Large intestine (tissue), 3 donors: ENCODE measurements at regions not wholly inside any gene's neighbourhood (a gene's known extent, or its start where the extent isn't known, plus 50 kb on each side); places are given as distances from the start of the nearest gene placed in this dataset.

Source experiments
- DNase-seq, 2 donors: peaks; one replicate each; pipeline versions ENCODE4 v3.0.0 to v3.0.0-alpha.2; 2013
- H3K27ac ChIP-seq: one replicate; pipeline ENCODE4 v1.5.1; 2013; ENCODE audit warnings: low read length
- H3K27me3 ChIP-seq: 2 replicates; pipeline ENCODE4 v1.6.1; 2013; ENCODE audit warnings: low read length; ENCODE audit not compliant: control insufficient read depth, insufficient read depth
- H3K36me3 ChIP-seq: 2 replicates; pipeline ENCODE4 v1.6.1; 2013; ENCODE audit warnings: low read length; ENCODE audit not compliant: control insufficient read depth, insufficient read depth
- H3K4me1 ChIP-seq: one replicate; pipeline ENCODE4 v1.6.1; 2013; ENCODE audit warnings: low read length; ENCODE audit not compliant: control insufficient read depth, insufficient read depth
- H3K4me3 ChIP-seq: one replicate; pipeline ENCODE4 v1.5.1; 2013; ENCODE audit warnings: low read length
- H3K9me3 ChIP-seq: one replicate; pipeline ENCODE4 v1.6.1; 2013; ENCODE audit warnings: mild to moderate bottlenecking, low read depth, low read length, moderate library complexity; ENCODE audit not compliant: control insufficient read depth
- WGBS: methylation state at CpG from one replicate; pipeline ENCODE4 v1.1.5; 2013; ENCODE audit warnings: low lambda C conversion rate; ENCODE audit not compliant: insufficient coverage; 5-methylcytosine and 5-hydroxymethylcytosine counted together

GRCh38 chr3:34284959-34285826 is 486.8 kb downstream of the PDCD6IP start:
- Histone ChIP-seq H3K27me3 (no peaks in the 10 kb centered on the region), H3K4me1 (no peaks in the 10 kb centered on the region), H3K4me3 (no peak overlapping the region), H3K27ac (no peak overlapping the region), H3K36me3 (no peaks in the 10 kb centered on the region), H3K9me3 (no peaks in the 10 kb centered on the region)
- 93% methylated on average over 2 of the region's 7 CpGs for whole genome bisulfite sequencing
- no peak for DNase-seq

GRCh38 chr3:34285827-34286188 is 487.4 kb downstream of the PDCD6IP start:
- Histone ChIP-seq H3K36me3 (no peaks in the 10 kb centered on the region), H3K9me3 (no peaks in the 10 kb centered on the region)
- WGBS: no CpG with 5 or more reads among the region's 2 CpGs

GRCh38 chr3:34292605-34293300 is 494.3 kb downstream of the PDCD6IP start:
- H3K36me3 ChIP-seq: no peaks in the 10 kb centered on the region
- no peaks in the 10 kb centered on the region for H3K27me3 ChIP-seq
- H3K27ac ChIP-seq: no peak overlapping the region
- WGBS: no CpG with 5 or more reads among the region's 3 CpGs
- no peak overlapping the region for H3K4me3 ChIP-seq
- DNase-seq: peak; percentile 15 to 31
- no peaks in the 10 kb centered on the region for H3K9me3 ChIP-seq
- H3K4me1 ChIP-seq: peaks cover 2% of the 10 kb centered on the region

More at GRCh38 chr3:34285827-34286188, 487.4 kb downstream of the PDCD6IP start:
- no peaks in the 10 kb centered on the region for H3K4me1 ChIP-seq
- no peak overlapping the region for H3K27ac ChIP-seq
- no peaks in the 10 kb centered on the region for H3K27me3 ChIP-seq
- DNase-seq: no peak
- no peak overlapping the region for H3K4me3 ChIP-seq

GRCh38 chr3:34294240-34294639 is 495.8 kb downstream of the PDCD6IP start:
- no peaks in the 10 kb centered on the region for H3K9me3 ChIP-seq
- no peaks in the 10 kb centered on the region for H3K36me3 ChIP-seq
- no peak for DNase-seq
- no peak overlapping the region for H3K27ac ChIP-seq
- H3K4me3 ChIP-seq: no peak overlapping the region
- no peaks in the 10 kb centered on the region for H3K27me3 ChIP-seq
- peaks cover 10% of the 10 kb centered on the region for H3K4me1 ChIP-seq

- no peak overlapping the region for H3K27ac ChIP-seq
- no peak for DNase-seq
- no peak overlapping the region for H3K4me3 ChIP-seq
- H3K27me3 ChIP-seq: no peaks in the 10 kb centered on the region
- WGBS: 100% methylated on average over 2 of the region's 4 CpGs
- H3K9me3 ChIP-seq: no peaks in the 10 kb centered on the region
- H3K4me1 ChIP-seq: peaks cover 17% of the 10 kb centered on the region
- H3K36me3 ChIP-seq: no peaks in the 10 kb centered on the region
Measured at GRCh38 chr3:34296796-34297195, 498.4 kb downstream of the PDCD6IP start.

GRCh38 chr3:34298653-34299052 is 500.2 kb downstream of the PDCD6IP start:
- 17% methylated on average over 1 of the region's 2 CpGs for WGBS
- Histone ChIP-seq H3K36me3 (no peaks in the 10 kb centered on the region), H3K27ac (peak overlapping the region; percentile 74)

GRCh38 chr3:34300621-34301020 is 502.2 kb downstream of the PDCD6IP start:
- Histone ChIP-seq H3K27ac (no peak overlapping the region), H3K36me3 (no peaks in the 10 kb centered on the region), H3K9me3 (no peaks in the 10 kb centered on the region), H3K4me3 (no peak overlapping the region), H3K4me1 (peaks cover 25% of the 10 kb centered on the region), H3K27me3 (no peaks in the 10 kb centered on the region)
- DNase-seq: no peak
- 50% methylated on average over 1 of the region's 3 CpGs for WGBS

More at GRCh38 chr3:34298653-34299052, 500.2 kb downstream of the PDCD6IP start:
- Histone ChIP-seq H3K27me3 (no peaks in the 10 kb centered on the region), H3K9me3 (no peaks in the 10 kb centered on the region), H3K4me1 (peaks cover 25% of the 10 kb centered on the region), H3K4me3 (no peak overlapping the region)
- DNase-seq: peak; percentile 66 to 89

- WGBS: no CpG with 5 or more reads among the region's 2 CpGs
- H3K27ac ChIP-seq: no peak overlapping the region
Measured at GRCh38 chr3:34301313-34301712, 502.9 kb downstream of the PDCD6IP start.

GRCh38 chr3:34305266-34305665 is 506.8 kb downstream of the PDCD6IP start:
- Histone ChIP-seq H3K36me3 (no peaks in the 10 kb centered on the region), H3K27me3 (no peaks in the 10 kb centered on the region), H3K4me3 (no peak overlapping the region), H3K9me3 (no peaks in the 10 kb centered on the region), H3K4me1 (peaks cover 8% of the 10 kb centered on the region), H3K27ac (no peak overlapping the region)
- no CpG with 5 or more reads among the region's 6 CpGs for WGBS
- no peak for DNase-seq

More at GRCh38 chr3:34301313-34301712, 502.9 kb downstream of the PDCD6IP start:
- no peak for DNase-seq
- Histone ChIP-seq H3K36me3 (no peaks in the 10 kb centered on the region), H3K4me1 (peaks cover 25% of the 10 kb centered on the region), H3K9me3 (no peaks in the 10 kb centered on the region), H3K4me3 (no peak overlapping the region), H3K27me3 (no peaks in the 10 kb centered on the region)

GRCh38 chr3:34312684-34313083 is 514.3 kb downstream of the PDCD6IP start:
- WGBS: 100% methylated on average over 1 of the region's 5 CpGs
- Histone ChIP-seq H3K4me1 (no peaks in the 10 kb centered on the region), H3K27ac (no peak overlapping the region), H3K9me3 (peaks cover under 1% of the 10 kb centered on the region), H3K4me3 (no peak overlapping the region), H3K27me3 (no peaks in the 10 kb centered on the region), H3K36me3 (no peaks in the 10 kb centered on the region)
- no peak for DNase-seq
